NCI-H2171 treated with DMSO at 0.1 percent for 48 hours (cell line): ENCODE measurements at regions not wholly inside any gene's neighbourhood (a gene's known extent, or its start where the extent isn't known, plus 50 kb on each side); places are given as distances from the start of the nearest gene placed in this dataset.
A peak's percentile ranks its signal among the peaks of the same experiment; 100 is the strongest.
"Not testable (repeated sequence)": the region's sequence is repeated elsewhere in the genome, so short reads cannot be mapped to it uniquely, and the experiment has no call there.

Source experiments
- DNase-seq: peaks from one replicate; lab custom pipeline; 2025; lab: John Stamatoyannopoulos, UW

- no peak for DNase-seq
Measured at GRCh38 chr14:45976001-45976400, 675.6 kb downstream of the RPL10L start.

- no peak for DNase-seq
Measured at GRCh38 chr14:45972416-45972815, 679.2 kb downstream of the RPL10L start.

GRCh38 chr14:45970621-45971020, 681.0 kb downstream of the RPL10L start:
- DNase-seq, result no peak

GRCh38 chr14:45968037-45968436, 683.5 kb downstream of the RPL10L start:
- DNase-seq, result no peak

- DNase-seq, result no peak
Measured at GRCh38 chr14:45949479-45949878, 696.5 kb upstream of the MIS18BP1 start.

GRCh38 chr14:45947830-45948229, 694.8 kb upstream of the MIS18BP1 start:
- DNase-seq, result no peak

GRCh38 chr14:45946251-45946650, 693.2 kb upstream of the MIS18BP1 start:
- no peak for DNase-seq

- DNase-seq, result no peak
Measured at GRCh38 chr14:45940318-45940717, 687.3 kb upstream of the MIS18BP1 start.

- no peak for DNase-seq
Measured at GRCh38 chr14:45939572-45939971, 686.6 kb upstream of the MIS18BP1 start.

GRCh38 chr14:45919995-45920394, 667.0 kb upstream of the MIS18BP1 start:
- DNase-seq, result not testable (repeated sequence)

GRCh38 chr14:45916340-45916953, 663.4 kb upstream of the MIS18BP1 start:
- no peak for DNase-seq

GRCh38 chr14:45907782-45908181, 654.8 kb upstream of the MIS18BP1 start:
- DNase-seq, result no peak

- DNase-seq, result no peak
Measured at GRCh38 chr14:45906257-45906656, 653.3 kb upstream of the MIS18BP1 start.

- DNase-seq, result no peak
Measured at GRCh38 chr14:45905672-45906071, 652.7 kb upstream of the MIS18BP1 start.

- DNase-seq, result no peak
Measured at GRCh38 chr14:45904314-45904713, 651.3 kb upstream of the MIS18BP1 start.

- DNase-seq, result no peak
Measured at GRCh38 chr14:45902241-45902640, 649.2 kb upstream of the MIS18BP1 start.

GRCh38 chr14:45897439-45897838, 644.4 kb upstream of the MIS18BP1 start:
- no peak for DNase-seq

- DNase-seq, result no peak
Measured at GRCh38 chr14:45893127-45893526, 640.1 kb upstream of the MIS18BP1 start.

GRCh38 chr14:45891417-45892080, 638.5 kb upstream of the MIS18BP1 start:
- peak; percentile 5 for DNase-seq

- DNase-seq, result not testable (repeated sequence)
Measured at GRCh38 chr14:45888766-45889285, 635.8 kb upstream of the MIS18BP1 start.

GRCh38 chr14:45877981-45878380, 625.0 kb upstream of the MIS18BP1 start:
- DNase-seq, result no peak

- DNase-seq, result no peak
Measured at GRCh38 chr14:45868863-45869262, 615.9 kb upstream of the MIS18BP1 start.

- DNase-seq, result no peak
Measured at GRCh38 chr14:45868377-45868776, 615.4 kb upstream of the MIS18BP1 start.
